Vagina (tissue), 2 donors: ENCODE measurements at regions not wholly inside any gene's neighbourhood (a gene's known extent, or its start where the extent isn't known, plus 50 kb on each side); places are given as distances from the start of the nearest gene placed in this dataset.

Source experiments
- CTCF ChIP-seq, 3 experiments: fragments of 450-650 bp in 2 of 3; fragments of 200-600 bp in 1 of 3; sonication (generic) in 1 of 3; IDR thresholded peaks; one replicate each; pipeline ENCODE4 v1.5.1; 2017 to 2019; ENCODE audit warnings: antibody characterized with exemption in 3 of 3, mild to moderate bottlenecking in 2 of 3, moderate library complexity in 2 of 3
- POLR2A ChIP-seq, 2 donors: fragments of 450-650 bp; IDR thresholded peaks; one replicate each; pipeline ENCODE4 v1.6.1; 2017; ENCODE audit warnings: antibody characterized with exemption in 2 of 2, mild to moderate bottlenecking in 2 of 2, moderate library complexity in 2 of 2

GRCh38 chr4:66728280-66728679, 817.0 kb downstream of the CENPC start:
- no peak for TF ChIP-seq CTCF (IDR thresholded peaks at IDR 0.05)
- TF ChIP-seq POLR2A (IDR thresholded peaks at IDR 0.05) = no peak
